ENCODE measurements at regions not wholly inside any gene's neighbourhood (a gene's known extent, or its start where the extent isn't known, plus 50 kb on each side); places are given as distances from the start of the nearest gene placed in this dataset.
A peak's percentile ranks its signal among the peaks of the same experiment; 100 is the strongest.
"Not testable (repeated sequence)": the region's sequence is repeated elsewhere in the genome, so short reads cannot be mapped to it uniquely, and the experiment has no call there.

DNA sequence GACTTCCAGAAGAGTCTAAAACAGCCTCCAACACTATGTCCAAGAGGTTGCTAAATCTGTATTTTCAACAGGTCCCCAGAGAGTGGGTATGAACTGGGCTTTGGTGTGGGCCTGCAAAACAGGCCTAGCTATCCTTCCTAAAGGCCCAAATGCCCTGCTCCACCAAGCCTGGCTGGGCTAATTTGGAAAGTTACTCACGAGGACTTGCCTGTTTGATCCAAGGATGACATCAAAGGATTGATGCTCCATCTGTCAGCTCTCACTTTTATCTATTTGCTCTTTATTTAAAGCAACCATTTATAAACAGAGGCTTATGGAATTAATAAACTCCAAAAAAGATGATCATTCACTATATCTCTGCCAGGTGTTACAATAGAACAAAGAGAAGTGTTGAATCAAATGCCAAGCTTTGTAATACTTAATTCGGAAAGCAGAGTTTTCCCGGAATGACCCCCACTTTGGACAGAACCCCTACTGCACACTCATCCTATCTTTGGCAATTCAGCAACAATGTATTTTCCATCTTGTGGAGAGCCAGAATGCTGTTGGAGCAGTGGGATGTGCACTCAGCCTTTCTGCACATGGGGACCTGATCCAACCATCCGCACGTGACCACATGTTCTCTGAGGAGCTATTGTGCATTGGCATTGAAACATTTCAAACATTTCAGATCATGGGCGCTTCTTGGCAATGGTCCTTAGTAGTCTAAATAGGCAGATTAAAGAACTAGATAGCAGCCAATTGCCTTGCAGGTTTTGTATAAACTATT lies 163.3 kb upstream of the THBS1 start:
- CTCF ChIA-PET = no interaction called here
- POLR2A ChIA-PET = interaction anchor here (0.9 kb wide), 1 partner anchor 10 kb away, joined by 3 read pairs; no protein-coding TSS in a partner anchor
- H3K36me3 ChIP-seq (ENCODE audit: control insufficient read depth in 4 of 4, insufficient read depth in 4 of 4, low read length in 3 of 4) = no peaks in the 10 kb centered on the region

DNA sequence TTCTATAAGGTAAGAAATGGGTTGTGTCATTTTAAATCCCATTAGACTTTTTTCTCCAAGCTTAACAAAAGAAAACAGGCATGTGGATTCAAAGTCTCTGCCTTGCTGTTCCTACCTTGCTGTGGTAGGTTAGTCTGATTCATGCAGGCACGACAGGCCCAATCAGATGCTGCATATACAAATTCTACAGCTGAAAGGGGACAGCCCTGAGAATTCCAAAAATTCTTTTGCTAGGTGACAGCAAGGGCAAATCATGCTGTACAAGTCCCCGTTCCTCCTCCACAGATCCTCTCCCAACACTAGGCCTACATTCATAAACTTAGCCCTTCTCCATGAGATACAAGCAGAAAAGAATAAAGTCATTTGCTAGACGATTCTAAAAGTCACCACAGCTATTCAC lies 161.2 kb upstream of the THBS1 start:
- DNase-seq = no peak
- Histone ChIP-seq H3K4me1 (ENCODE audit: control extremely low read depth in 1 of 4, control insufficient read depth in 4 of 4, insufficient read depth in 4 of 4, low read length in 3 of 4) (no peaks in the 10 kb centered on the region), H3K4me3 (ENCODE audit: control insufficient read depth in 1 of 7, extremely low read depth in 1 of 7, insufficient read depth in 4 of 7, low read depth in 2 of 7, low read length in 6 of 7) (no peak overlapping the region), H3K27ac (ENCODE audit: insufficient read depth in 1 of 2, low read depth in 1 of 2, low read length in 2 of 2, poor library complexity in 1 of 2, severe bottlenecking in 2 of 2) (no peak overlapping the region), H3K27me3 (replicated peaks in 2 of 5; ENCODE audit: control insufficient read depth in 4 of 5, insufficient read depth in 5 of 5, low read length in 4 of 5) (no peaks in the 10 kb centered on the region), H3K36me3 (ENCODE audit: control insufficient read depth in 4 of 4, insufficient read depth in 4 of 4, low read length in 3 of 4) (no peaks in the 10 kb centered on the region), H3K9me3 (ENCODE audit: control extremely low read depth in 1 of 5, control insufficient read depth in 4 of 5, insufficient read depth in 2 of 5, low read depth in 1 of 5, low read length in 4 of 5) (peaks cover 0 to 13% (median 9%) of the 10 kb centered on the region in 5 experiments)
- WGBS (ENCODE audit: insufficient coverage) = 86% methylated on average over 2 of the region's 3 CpGs
- CTCF ChIA-PET = no interaction called here
- POLR2A ChIA-PET = no interaction called here

More for the DNA sequence above, 163.3 kb upstream of the THBS1 start:
- peaks cover 0 to 13% (median 9%) of the 10 kb centered on the region in 5 experiments for H3K9me3 ChIP-seq (ENCODE audit: control extremely low read depth in 1 of 5, control insufficient read depth in 4 of 5, insufficient read depth in 2 of 5, low read depth in 1 of 5, low read length in 4 of 5)
- H3K4me3 ChIP-seq (ENCODE audit: control insufficient read depth in 1 of 7, extremely low read depth in 1 of 7, insufficient read depth in 4 of 7, low read depth in 2 of 7, low read length in 6 of 7) = no peak overlapping the region
- peaks cover 0 to 8% (median 7%) of the 10 kb centered on the region in 4 experiments for H3K4me1 ChIP-seq (ENCODE audit: control extremely low read depth in 1 of 4, control insufficient read depth in 4 of 4, insufficient read depth in 4 of 4, low read length in 3 of 4)
- no peak for DNase-seq
- H3K27me3 ChIP-seq (replicated peaks in 2 of 5; ENCODE audit: control insufficient read depth in 4 of 5, insufficient read depth in 5 of 5, low read length in 4 of 5) = no peaks in the 10 kb centered on the region
- 100% methylated on average over 5 of the region's 6 CpGs for WGBS (ENCODE audit: insufficient coverage)
- no peak overlapping the region for H3K27ac ChIP-seq (ENCODE audit: insufficient read depth in 1 of 2, low read depth in 1 of 2, low read length in 2 of 2, poor library complexity in 1 of 2, severe bottlenecking in 2 of 2)

DNA sequence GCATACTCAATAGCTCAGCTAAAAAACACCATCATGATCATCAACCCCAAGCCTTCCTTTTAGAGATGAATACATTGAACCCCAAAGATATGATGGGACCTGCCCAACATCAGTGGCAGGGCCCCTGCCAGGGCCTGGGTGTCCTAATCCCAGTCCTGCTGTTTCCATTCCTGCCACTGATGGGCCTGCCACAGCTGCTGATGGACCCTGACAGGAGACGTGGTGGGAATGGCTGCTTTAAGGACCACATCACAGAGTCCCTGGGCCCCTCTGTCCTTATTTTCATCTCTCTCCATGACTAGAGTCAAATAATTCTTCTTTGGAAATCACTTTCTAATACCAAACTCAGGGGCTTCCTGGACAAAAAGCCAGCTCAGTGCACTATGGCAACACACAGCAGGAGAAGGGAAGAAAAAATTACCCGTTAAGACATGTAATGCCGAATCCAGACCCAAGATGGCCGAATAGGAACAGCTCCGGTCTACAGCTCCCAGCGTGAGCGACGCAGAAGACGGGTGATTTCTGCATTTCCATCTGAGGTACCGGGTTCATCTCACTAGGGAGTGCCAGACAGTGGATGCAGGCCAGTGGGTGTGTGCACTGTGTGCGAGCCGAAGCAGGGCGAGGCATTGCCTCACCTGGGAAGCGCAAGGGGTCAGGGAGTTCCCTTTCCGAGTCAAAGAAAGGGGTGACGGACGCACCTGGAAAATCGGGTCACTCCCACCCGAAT lies 160.6 kb upstream of the THBS1 start:
- H3K36me3 ChIP-seq (ENCODE audit: control insufficient read depth in 4 of 4, insufficient read depth in 4 of 4, low read length in 3 of 4); H3K27ac ChIP-seq (ENCODE audit: insufficient read depth in 1 of 2, low read depth in 1 of 2, low read length in 2 of 2, poor library complexity in 1 of 2, severe bottlenecking in 2 of 2); H3K27me3 ChIP-seq (replicated peaks in 2 of 5; ENCODE audit: control insufficient read depth in 4 of 5, insufficient read depth in 5 of 5, low read length in 4 of 5); H3K4me1 ChIP-seq (ENCODE audit: control extremely low read depth in 1 of 4, control insufficient read depth in 4 of 4, insufficient read depth in 4 of 4, low read length in 3 of 4); CTCF ChIA-PET; DNase-seq; H3K4me3 ChIP-seq (ENCODE audit: control insufficient read depth in 1 of 7, extremely low read depth in 1 of 7, insufficient read depth in 4 of 7, low read depth in 2 of 7, low read length in 6 of 7); POLR2A ChIA-PET: not testable (repeated sequence)
- 100% methylated on average over 9 of the region's 19 CpGs for WGBS (ENCODE audit: insufficient coverage)
- peaks cover 0 to 13% (median 9%) of the 10 kb centered on the region in 5 experiments for H3K9me3 ChIP-seq (ENCODE audit: control extremely low read depth in 1 of 5, control insufficient read depth in 4 of 5, insufficient read depth in 2 of 5, low read depth in 1 of 5, low read length in 4 of 5)

GRCh38 chr15:39420853-39421192 lies 160.1 kb upstream of the THBS1 start:
- H3K36me3 ChIP-seq (ENCODE audit: control insufficient read depth in 4 of 4, insufficient read depth in 4 of 4, low read length in 3 of 4); H3K27me3 ChIP-seq (replicated peaks in 2 of 5; ENCODE audit: control insufficient read depth in 4 of 5, insufficient read depth in 5 of 5, low read length in 4 of 5); H3K4me3 ChIP-seq (ENCODE audit: control insufficient read depth in 1 of 7, extremely low read depth in 1 of 7, insufficient read depth in 4 of 7, low read depth in 2 of 7, low read length in 6 of 7); CTCF ChIA-PET; H3K27ac ChIP-seq (ENCODE audit: insufficient read depth in 1 of 2, low read depth in 1 of 2, low read length in 2 of 2, poor library complexity in 1 of 2, severe bottlenecking in 2 of 2); H3K4me1 ChIP-seq (ENCODE audit: control extremely low read depth in 1 of 4, control insufficient read depth in 4 of 4, insufficient read depth in 4 of 4, low read length in 3 of 4); DNase-seq; POLR2A ChIA-PET: not testable (repeated sequence)
- 100% methylated on average over 3 of the region's 14 CpGs for WGBS (ENCODE audit: insufficient coverage)
- H3K9me3 ChIP-seq (ENCODE audit: control extremely low read depth in 1 of 5, control insufficient read depth in 4 of 5, insufficient read depth in 2 of 5, low read depth in 1 of 5, low read length in 4 of 5) = peaks cover 0 to 12% (median 9%) of the 10 kb centered on the region in 5 experiments

- Histone ChIP-seq H3K36me3 (ENCODE audit: control insufficient read depth in 4 of 4, insufficient read depth in 4 of 4, low read length in 3 of 4) (no peaks in the 10 kb centered on the region), H3K4me1 (ENCODE audit: control extremely low read depth in 1 of 4, control insufficient read depth in 4 of 4, insufficient read depth in 4 of 4, low read length in 3 of 4) (peaks cover 26 to 47% (median 38%) of the 10 kb centered on the region in 4 experiments), H3K4me3 (ENCODE audit: control insufficient read depth in 1 of 7, extremely low read depth in 1 of 7, insufficient read depth in 4 of 7, low read depth in 2 of 7, low read length in 6 of 7) (peak overlapping the region in 6 of 7 experiments; percentile 10 to 63 (median 31)), H3K27me3 (replicated peaks in 2 of 5; ENCODE audit: control insufficient read depth in 4 of 5, insufficient read depth in 5 of 5, low read length in 4 of 5) (no peaks in the 10 kb centered on the region), H3K27ac (ENCODE audit: insufficient read depth in 1 of 2, low read depth in 1 of 2, low read length in 2 of 2, poor library complexity in 1 of 2, severe bottlenecking in 2 of 2) (peak overlapping the region; percentile 75 to 82), H3K9me3 (ENCODE audit: control extremely low read depth in 1 of 5, control insufficient read depth in 4 of 5, insufficient read depth in 2 of 5, low read depth in 1 of 5, low read length in 4 of 5) (no peaks in the 10 kb centered on the region)
- peak; percentile 98 to 100 (median 100) for DNase-seq
- POLR2A ChIA-PET = interaction anchor here (0.5 to 1.2 kb wide), 3 partner anchors 9 to 159 kb away, joined by 3 to 4 read pairs (median 4); no protein-coding TSS in a partner anchor
- CTCF ChIA-PET = interaction anchor here (0.7 to 1.6 kb wide), 8 partner anchors 10 to 112 kb away, joined by 3 to 18 read pairs (median 4); no protein-coding TSS in a partner anchor
- under 1% methylated on average over 14 of the region's 19 CpGs for WGBS (ENCODE audit: insufficient coverage)
Measured at GRCh38 chr15:39426552-39427532, 154.0 kb upstream of the THBS1 start.

DNA sequence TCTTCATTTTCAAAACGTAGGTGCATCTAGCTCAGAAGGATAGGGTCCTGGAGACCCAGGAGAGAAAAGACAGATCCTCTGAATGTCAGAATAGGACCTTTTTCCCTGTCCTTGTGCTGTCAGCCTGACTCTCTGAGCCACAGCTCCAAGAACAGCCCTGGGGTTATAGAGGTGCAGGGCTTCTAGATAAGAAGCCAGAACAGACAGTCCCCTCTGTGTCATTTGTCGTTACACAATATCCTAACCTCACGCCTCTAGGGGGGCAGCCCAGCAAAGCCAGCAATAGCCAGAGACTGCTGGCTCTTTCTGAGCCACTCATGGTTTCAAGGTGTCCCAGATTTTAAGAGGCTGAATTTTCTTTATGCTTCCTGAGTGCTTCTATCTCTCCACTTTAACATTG lies 153.2 kb upstream of the THBS1 start:
- H3K4me1 ChIP-seq (ENCODE audit: control extremely low read depth in 1 of 4, control insufficient read depth in 4 of 4, insufficient read depth in 4 of 4, low read length in 3 of 4) = peaks cover 26 to 47% (median 38%) of the 10 kb centered on the region in 4 experiments
- peak; percentile 53 to 90 (median 87) for DNase-seq
- H3K4me3 ChIP-seq (ENCODE audit: control insufficient read depth in 1 of 7, extremely low read depth in 1 of 7, insufficient read depth in 4 of 7, low read depth in 2 of 7, low read length in 6 of 7) = peak overlapping the region in 5 of 7 experiments; percentile 4 to 50 (median 28)
- ChIA-PET POLR2A (interaction anchor here (0.5 to 1.2 kb wide), 4 partner anchors 10 to 158 kb away, joined by 3 to 4 read pairs (median 4); no protein-coding TSS in a partner anchor), CTCF (interaction anchor here (0.7 to 1.6 kb wide), 7 partner anchors 10 to 113 kb away, joined by 3 to 18 read pairs (median 4); no protein-coding TSS in a partner anchor)
- no peaks in the 10 kb centered on the region for H3K9me3 ChIP-seq (ENCODE audit: control extremely low read depth in 1 of 5, control insufficient read depth in 4 of 5, insufficient read depth in 2 of 5, low read depth in 1 of 5, low read length in 4 of 5)
- no peaks in the 10 kb centered on the region for H3K27me3 ChIP-seq (replicated peaks in 2 of 5; ENCODE audit: control insufficient read depth in 4 of 5, insufficient read depth in 5 of 5, low read length in 4 of 5)
- peak overlapping the region; percentile 10 to 76 for H3K27ac ChIP-seq (ENCODE audit: insufficient read depth in 1 of 2, low read depth in 1 of 2, low read length in 2 of 2, poor library complexity in 1 of 2, severe bottlenecking in 2 of 2)
- 7% methylated on average over 2 of the region's 3 CpGs for WGBS (ENCODE audit: insufficient coverage)
- no peaks in the 10 kb centered on the region for H3K36me3 ChIP-seq (ENCODE audit: control insufficient read depth in 4 of 4, insufficient read depth in 4 of 4, low read length in 3 of 4)
